Brain microvascular endothelial cell (primary cell): ENCODE measurements at regions not wholly inside any gene's neighbourhood (a gene's known extent, or its start where the extent isn't known, plus 50 kb on each side); places are given as distances from the start of the nearest gene placed in this dataset.
A peak's percentile ranks its signal among the peaks of the same experiment; 100 is the strongest.

ENCODE experiments used
- DNase-seq: peaks from one replicate; pipeline ENCODE4 v3.0.0-alpha.2; 2020
- H3K27ac ChIP-seq: fragments of 250-450 bp; sonication (Bioruptor Pico); 2 replicates; pipeline ENCODE4 v1.5.1; 2020; ENCODE audit warnings: mild to moderate bottlenecking, moderate library complexity
- H3K27me3 ChIP-seq: fragments of 250-450 bp; sonication (Bioruptor Pico); replicated peaks from 2 replicates; pipeline ENCODE4 v1.5.1; 2020; ENCODE audit warnings: mild to moderate bottlenecking
- H3K36me3 ChIP-seq: fragments of 250-450 bp; sonication (Bioruptor Pico); replicated peaks from 2 replicates; pipeline ENCODE4 v1.5.1; 2020; ENCODE audit warnings: mild to moderate bottlenecking
- H3K4me3 ChIP-seq: 2 replicates; pipeline ENCODE4 v1.5.1; 2011; ENCODE audit warnings: low read depth, mild to moderate bottlenecking, control low read depth, low read length, moderate library complexity
- in situ Hi-C: cut with HindIII; loops from 2 replicates; pipeline ENCODE4 v1.10.0; 2017; ENCODE audit warnings: low sequenced_read_pairs, low pct_ligation_motif_present
- TF ChIP-seq, protein P1 (sequence below): IDR thresholded peaks from 2 replicates; pipeline ENCODE4 v1.5.1; 2011; ENCODE audit warnings: low read depth, mild to moderate bottlenecking, moderate library complexity, low read length, control low read depth, inconsistent platforms; ENCODE audit errors: missing control alignments

DNA sequence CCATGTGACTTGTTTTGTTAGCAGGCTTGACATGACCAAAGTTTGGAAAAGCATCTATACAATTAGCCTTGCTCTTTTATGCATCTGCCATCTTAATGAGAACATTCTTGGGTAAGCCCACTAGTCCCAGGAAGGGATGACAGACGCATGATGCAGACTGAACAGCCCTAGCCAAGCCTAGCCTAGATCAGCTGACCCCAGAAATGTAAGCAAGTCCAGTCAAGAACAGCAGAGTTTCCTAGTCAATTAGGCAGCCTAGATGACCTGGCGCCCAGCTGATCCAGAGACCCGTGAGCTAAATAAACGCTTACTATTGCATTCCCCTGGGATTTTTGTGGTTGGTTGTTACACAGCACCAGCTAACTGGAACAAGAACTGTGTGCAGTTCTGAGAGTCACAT is 457.9 kb downstream of the BCOR start:
- no peak for DNase-seq

DNA sequence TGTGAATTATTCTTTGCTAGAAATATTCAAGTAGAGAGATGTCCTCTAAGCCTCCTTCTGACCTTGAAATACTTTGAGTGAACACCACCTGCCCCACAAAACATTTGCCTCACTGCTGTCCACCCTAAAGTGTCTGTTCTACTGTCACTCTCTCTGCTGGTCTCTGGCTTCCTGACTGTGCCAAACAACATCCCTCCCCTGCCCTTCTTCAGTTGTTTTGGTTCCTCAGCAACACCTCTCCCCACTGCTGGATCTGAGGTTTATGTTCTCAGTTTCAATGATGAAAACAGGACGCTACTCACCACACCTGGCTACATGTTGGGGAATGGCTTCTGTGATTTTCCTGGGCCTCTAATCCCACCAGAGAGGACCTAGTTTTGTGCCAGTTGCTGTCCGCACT is 456.9 kb downstream of the BCOR start:
- DNase-seq: no peak
- H3K27me3 ChIP-seq: no peaks in the 10 kb centered on the region
- H3K36me3 ChIP-seq: no peaks in the 10 kb centered on the region
- no peak overlapping the region for H3K27ac ChIP-seq
- in situ Hi-C loops: no loop called here
- no peak overlapping the region for H3K4me3 ChIP-seq
- TF ChIP-seq, protein P1, sequence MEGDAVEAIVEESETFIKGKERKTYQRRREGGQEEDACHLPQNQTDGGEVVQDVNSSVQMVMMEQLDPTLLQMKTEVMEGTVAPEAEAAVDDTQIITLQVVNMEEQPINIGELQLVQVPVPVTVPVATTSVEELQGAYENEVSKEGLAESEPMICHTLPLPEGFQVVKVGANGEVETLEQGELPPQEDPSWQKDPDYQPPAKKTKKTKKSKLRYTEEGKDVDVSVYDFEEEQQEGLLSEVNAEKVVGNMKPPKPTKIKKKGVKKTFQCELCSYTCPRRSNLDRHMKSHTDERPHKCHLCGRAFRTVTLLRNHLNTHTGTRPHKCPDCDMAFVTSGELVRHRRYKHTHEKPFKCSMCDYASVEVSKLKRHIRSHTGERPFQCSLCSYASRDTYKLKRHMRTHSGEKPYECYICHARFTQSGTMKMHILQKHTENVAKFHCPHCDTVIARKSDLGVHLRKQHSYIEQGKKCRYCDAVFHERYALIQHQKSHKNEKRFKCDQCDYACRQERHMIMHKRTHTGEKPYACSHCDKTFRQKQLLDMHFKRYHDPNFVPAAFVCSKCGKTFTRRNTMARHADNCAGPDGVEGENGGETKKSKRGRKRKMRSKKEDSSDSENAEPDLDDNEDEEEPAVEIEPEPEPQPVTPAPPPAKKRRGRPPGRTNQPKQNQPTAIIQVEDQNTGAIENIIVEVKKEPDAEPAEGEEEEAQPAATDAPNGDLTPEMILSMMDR: no peak

More for the DNA sequence above, 457.9 kb downstream of the BCOR start:
- Histone ChIP-seq H3K27me3 (no peaks in the 10 kb centered on the region), H3K36me3 (no peaks in the 10 kb centered on the region), H3K4me3 (no peak overlapping the region), H3K27ac (no peak overlapping the region)
- TF ChIP-seq, protein P1: no peak
- in situ Hi-C loops: no loop called here

- no peak overlapping the region for H3K4me3 ChIP-seq
- no peak overlapping the region for H3K27ac ChIP-seq
- no peak for DNase-seq
- in situ Hi-C loops: no loop called here
- TF ChIP-seq, protein P1: no peak
- no peaks in the 10 kb centered on the region for H3K36me3 ChIP-seq
- no peaks in the 10 kb centered on the region for H3K27me3 ChIP-seq
These were observed 455.7 kb downstream of the BCOR start for GRCh38 chrX:39642071-39642470.

- Histone ChIP-seq H3K27me3 (no peaks in the 10 kb centered on the region), H3K36me3 (no peaks in the 10 kb centered on the region), H3K27ac (no peak overlapping the region), H3K4me3 (no peak overlapping the region)
- in situ Hi-C loops: no loop called here
- no peak for DNase-seq
- TF ChIP-seq, protein P1: no peak
These were observed 454.2 kb downstream of the BCOR start for GRCh38 chrX:39643550-39643949.

GRCh38 chrX:39645178-39645895 is 452.4 kb downstream of the BCOR start:
- peak; percentile 79 for DNase-seq
- no peak overlapping the region for H3K4me3 ChIP-seq
- H3K36me3 ChIP-seq: no peaks in the 10 kb centered on the region
- TF ChIP-seq, protein P1: no peak
- in situ Hi-C loops: no loop called here
- H3K27me3 ChIP-seq: no peaks in the 10 kb centered on the region
- H3K27ac ChIP-seq: peak overlapping the region; percentile 16

DNA sequence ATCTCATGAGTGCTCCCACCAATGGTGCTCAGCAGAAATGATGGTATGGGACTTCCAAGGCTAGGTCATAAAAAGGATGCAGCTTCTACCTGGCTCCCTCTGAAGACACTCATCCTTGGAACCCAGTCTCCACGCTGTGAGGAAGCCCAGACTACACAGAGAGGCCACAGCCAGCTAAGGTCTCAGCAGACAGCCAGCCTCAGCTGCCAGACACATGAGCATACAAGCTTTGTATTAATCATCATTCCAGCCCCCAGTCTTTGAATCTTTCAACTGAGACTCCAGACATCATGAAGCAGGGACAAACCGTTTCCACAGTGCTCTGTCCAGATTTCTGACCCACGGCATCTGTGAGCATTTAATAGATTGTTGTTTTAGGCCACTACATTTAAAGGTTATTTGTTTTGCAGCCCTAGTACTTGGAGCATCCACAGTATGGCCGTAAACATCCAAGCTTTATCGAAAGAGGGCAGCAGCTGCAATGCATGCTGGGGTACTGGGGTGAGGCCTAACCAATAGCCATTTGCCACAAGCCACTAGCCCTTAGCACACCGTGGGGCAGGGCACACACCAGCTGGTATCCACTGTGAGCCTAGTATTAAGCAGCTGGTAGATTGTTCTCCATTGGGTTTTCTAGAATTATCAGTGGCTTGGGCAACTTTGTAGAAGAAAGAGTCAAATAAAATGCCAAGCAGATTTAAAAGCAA is 449.1 kb downstream of the BCOR start:
- H3K27ac ChIP-seq: no peak overlapping the region
- no peak overlapping the region for H3K4me3 ChIP-seq
- DNase-seq: peak; percentile 29
- H3K27me3 ChIP-seq: no peaks in the 10 kb centered on the region
- H3K36me3 ChIP-seq: no peaks in the 10 kb centered on the region
- TF ChIP-seq, protein P1: no peak
- in situ Hi-C loops: no loop called here
